ENCODE measurements at regions not wholly inside any gene's neighbourhood (a gene's known extent, or its start where the extent isn't known, plus 50 kb on each side); places are given as distances from the start of the nearest gene placed in this dataset.

GRCh38 chr2:128437204-128437565 lies 118.5 kb upstream of the HS6ST1 start:
- no peak for DNase-seq (ENCODE audit: low spot score)

GRCh38 chr2:128438091-128438490 lies 119.4 kb upstream of the HS6ST1 start:
- DNase-seq (ENCODE audit: low spot score): no peak

GRCh38 chr2:128438586-128438985 lies 119.9 kb upstream of the HS6ST1 start:
- no peak for DNase-seq (ENCODE audit: low spot score)

GRCh38 chr2:128439031-128439790 lies 120.5 kb upstream of the HS6ST1 start:
- no peak for DNase-seq (ENCODE audit: low spot score)

GRCh38 chr2:128439791-128440665 lies 121.4 kb upstream of the HS6ST1 start:
- DNase-seq (ENCODE audit: low spot score): no peak

GRCh38 chr2:128440666-128441340 lies 122.1 kb upstream of the HS6ST1 start:
- DNase-seq (ENCODE audit: low spot score): no peak

GRCh38 chr2:128441341-128442052 lies 122.8 kb upstream of the HS6ST1 start:
- no peak for DNase-seq (ENCODE audit: low spot score)

GRCh38 chr2:128442053-128442751 lies 123.5 kb upstream of the HS6ST1 start:
- DNase-seq (ENCODE audit: low spot score): no peak

- no peak for DNase-seq (ENCODE audit: low spot score)
These were observed 124.2 kb upstream of the HS6ST1 start for GRCh38 chr2:128442891-128443302.

GRCh38 chr2:128444121-128444771 lies 125.6 kb upstream of the HS6ST1 start:
- no peak for DNase-seq (ENCODE audit: low spot score)

- DNase-seq (ENCODE audit: low spot score): no peak
These were observed 126.3 kb upstream of the HS6ST1 start for GRCh38 chr2:128444816-128445522.

- DNase-seq (ENCODE audit: low spot score): no peak
These were observed 126.8 kb upstream of the HS6ST1 start for GRCh38 chr2:128445523-128445900.

- no peak for DNase-seq (ENCODE audit: low spot score)
These were observed 127.6 kb upstream of the HS6ST1 start for GRCh38 chr2:128446049-128446873.

- DNase-seq (ENCODE audit: low spot score): no peak
These were observed 128.3 kb upstream of the HS6ST1 start for GRCh38 chr2:128446874-128447537.

- no peak for DNase-seq (ENCODE audit: low spot score)
These were observed 128.9 kb upstream of the HS6ST1 start for GRCh38 chr2:128447538-128447995.

- no peak for DNase-seq (ENCODE audit: low spot score)
These were observed 129.9 kb upstream of the HS6ST1 start for GRCh38 chr2:128448331-128449225.

- DNase-seq (ENCODE audit: low spot score): no peak
These were observed 130.8 kb upstream of the HS6ST1 start for GRCh38 chr2:128449226-128450061.
